Panc1 (cell line): ENCODE measurements at regions not wholly inside any gene's neighbourhood (a gene's known extent, or its start where the extent isn't known, plus 50 kb on each side); places are given as distances from the start of the nearest gene placed in this dataset.

Experiments used
- ATAC-seq: fragments of 200-7000 bp; cut with Tn5 transposase; 2 replicates; pipeline ENCODE4 v1.9.1; 2020; ENCODE audit warnings: mild to moderate bottlenecking, moderate library complexity
- BruUV-seq: library from RNA; stranded (reverse); fragments of 400-500 nt; replicated peaks from 2 replicates; lab custom pipeline; 2021; lab: Mats Ljungman, UMichigan
- CTCF ChIA-PET: fragments of 300-600 bp; sonication (Branson Sonifier 250); formaldehyde crosslinking; loops from one replicate; lab custom pipeline; 2022; ENCODE audit warnings: antibody characterized with exemption; lab: Charles Lee
- POLR2A ChIA-PET: fragments of 300-600 bp; sonication (Branson Sonifier 250); formaldehyde crosslinking; loops from one replicate; lab custom pipeline; 2022; ENCODE audit warnings: antibody characterized with exemption; lab: Charles Lee
- DNase-seq: peaks from one replicate; pipeline ENCODE4 v3.0.0-alpha.2; 2010; ENCODE audit warnings: low read depth, low spot score
- H3K27ac ChIP-seq: 2 replicates; pipeline ENCODE4 v1.5.1; 2011; ENCODE audit warnings: mild to moderate bottlenecking, low read length, inconsistent platforms
- H3K27me3 ChIP-seq: fragments of 200-500 bp; sonication (Bioruptor generic); 2 replicates; pipeline ENCODE4 v1.6.0; 2014; ENCODE audit warnings: low read length, inconsistent platforms; ENCODE audit not compliant: control insufficient read depth, insufficient read depth
- H3K36me3 ChIP-seq: fragments of 200-500 bp; sonication (Bioruptor generic); 2 replicates; pipeline ENCODE4 v1.5.1; 2014; ENCODE audit warnings: inconsistent platforms, mild to moderate bottlenecking, low read length, moderate library complexity; ENCODE audit not compliant: control insufficient read depth, insufficient read depth
- H3K4me1 ChIP-seq: 2 replicates; pipeline ENCODE4 v1.5.1; 2011; ENCODE audit warnings: inconsistent platforms, mild to moderate bottlenecking, low read length, moderate library complexity; ENCODE audit not compliant: control insufficient read depth, insufficient read depth
- H3K4me3 ChIP-seq, 2 experiments: 2 replicates each; pipeline ENCODE4 v1.5.1; 2011 to 2012; ENCODE audit warnings: low read depth in 2 of 2, low read length in 2 of 2, mild to moderate bottlenecking in 2 of 2, inconsistent platforms in 1 of 2, moderate library complexity in 1 of 2
- H3K9me3 ChIP-seq: fragments of 200-500 bp; sonication (Bioruptor generic); 2 replicates; pipeline ENCODE4 v1.5.1; 2014; ENCODE audit warnings: low read depth, mild to moderate bottlenecking, inconsistent platforms, low read length, moderate library complexity; ENCODE audit not compliant: control insufficient read depth, insufficient read depth
- CTCF ChIP-seq: fragments of 450-650 bp; IDR thresholded peaks from 2 replicates; pipeline ENCODE4 v1.5.1; 2017; ENCODE audit warnings: mild to moderate bottlenecking
- POLR2AphosphoS5 ChIP-seq: IDR thresholded peaks from 2 replicates; pipeline ENCODE4 v1.6.1; 2012; ENCODE audit warnings: mild to moderate bottlenecking, low read depth, low read length, moderate library complexity
- SIN3A ChIP-seq: IDR thresholded peaks from 2 replicates; pipeline ENCODE4 v1.6.1; 2012; ENCODE audit warnings: low read depth, mild to moderate bottlenecking, low read length, moderate library complexity, borderline replicate concordance; ENCODE audit not compliant: insufficient read depth
- TCF7L2 ChIP-seq: IDR thresholded peaks from 2 replicates; pipeline ENCODE4 v1.6.1; 2011; ENCODE audit warnings: mild to moderate bottlenecking, low read depth, low read length, inconsistent platforms
- in situ Hi-C: cut with HindIII; loops from 2 replicates; pipeline ENCODE4 v1.10.0; 2016; ENCODE audit warnings: low sequenced_read_pairs, low pct_unique_long_range_greater_than_20kb
- intact Hi-C: fragments of 100-400 bp; cut with micrococcal nuclease; formaldehyde crosslinking; loops from one replicate; pipeline ENCODE4 v1.10.0; 2022; ENCODE audit not compliant: unreplicated experiment
- TF ChIP-seq, protein P1 (sequence below), 2 experiments: IDR thresholded peaks; 2 replicates each; pipeline ENCODE4 v1.6.1; 2011 to 2012; ENCODE audit warnings: low read depth in 2 of 2, control low read depth in 1 of 2, low read length in 1 of 2, mild to moderate bottlenecking in 1 of 2, moderate library complexity in 1 of 2; ENCODE audit not compliant: insufficient read depth in 1 of 2

DNA sequence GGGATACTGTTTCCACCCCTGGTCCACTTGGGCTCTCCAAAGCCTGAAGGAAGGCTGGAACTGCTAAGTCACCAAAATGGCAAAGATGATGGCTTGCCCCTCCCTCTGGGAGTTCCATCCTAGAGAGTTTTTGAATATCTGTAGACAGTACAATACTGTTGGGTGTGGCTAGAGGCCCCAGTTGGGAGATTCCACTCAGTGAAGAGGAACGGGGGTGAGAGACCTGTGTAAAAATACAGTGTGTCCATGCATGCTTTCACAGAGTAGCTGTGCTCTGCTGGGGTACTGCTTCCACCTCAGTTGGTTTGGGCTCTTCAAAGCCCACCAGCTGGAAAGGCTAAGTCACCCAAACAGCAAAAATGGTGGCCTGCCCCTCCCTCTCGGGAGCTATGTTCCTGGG is 109.8 kb upstream of the APOOL start:
- Histone ChIP-seq H3K27me3 (no peaks in the 10 kb centered on the region), H3K4me1 (no peaks in the 10 kb centered on the region), H3K27ac (no peak overlapping the region), H3K36me3 (no peaks in the 10 kb centered on the region), H3K4me3 (no peak overlapping the region), H3K9me3 (no peaks in the 10 kb centered on the region)
- ChIA-PET POLR2A (no interaction called here), CTCF (no interaction called here)
- ATAC-seq (no peak), DNase-seq (no peak)
- in situ Hi-C loops = no loop called here
- intact Hi-C loops = no loop called here
- TF ChIP-seq, protein P1, sequence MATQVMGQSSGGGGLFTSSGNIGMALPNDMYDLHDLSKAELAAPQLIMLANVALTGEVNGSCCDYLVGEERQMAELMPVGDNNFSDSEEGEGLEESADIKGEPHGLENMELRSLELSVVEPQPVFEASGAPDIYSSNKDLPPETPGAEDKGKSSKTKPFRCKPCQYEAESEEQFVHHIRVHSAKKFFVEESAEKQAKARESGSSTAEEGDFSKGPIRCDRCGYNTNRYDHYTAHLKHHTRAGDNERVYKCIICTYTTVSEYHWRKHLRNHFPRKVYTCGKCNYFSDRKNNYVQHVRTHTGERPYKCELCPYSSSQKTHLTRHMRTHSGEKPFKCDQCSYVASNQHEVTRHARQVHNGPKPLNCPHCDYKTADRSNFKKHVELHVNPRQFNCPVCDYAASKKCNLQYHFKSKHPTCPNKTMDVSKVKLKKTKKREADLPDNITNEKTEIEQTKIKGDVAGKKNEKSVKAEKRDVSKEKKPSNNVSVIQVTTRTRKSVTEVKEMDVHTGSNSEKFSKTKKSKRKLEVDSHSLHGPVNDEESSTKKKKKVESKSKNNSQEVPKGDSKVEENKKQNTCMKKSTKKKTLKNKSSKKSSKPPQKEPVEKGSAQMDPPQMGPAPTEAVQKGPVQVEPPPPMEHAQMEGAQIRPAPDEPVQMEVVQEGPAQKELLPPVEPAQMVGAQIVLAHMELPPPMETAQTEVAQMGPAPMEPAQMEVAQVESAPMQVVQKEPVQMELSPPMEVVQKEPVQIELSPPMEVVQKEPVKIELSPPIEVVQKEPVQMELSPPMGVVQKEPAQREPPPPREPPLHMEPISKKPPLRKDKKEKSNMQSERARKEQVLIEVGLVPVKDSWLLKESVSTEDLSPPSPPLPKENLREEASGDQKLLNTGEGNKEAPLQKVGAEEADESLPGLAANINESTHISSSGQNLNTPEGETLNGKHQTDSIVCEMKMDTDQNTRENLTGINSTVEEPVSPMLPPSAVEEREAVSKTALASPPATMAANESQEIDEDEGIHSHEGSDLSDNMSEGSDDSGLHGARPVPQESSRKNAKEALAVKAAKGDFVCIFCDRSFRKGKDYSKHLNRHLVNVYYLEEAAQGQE (IDR thresholded peaks at IDR 0.05; ENCODE audit: insufficient read depth in 1 of 2, low read depth in 2 of 2, low read length in 1 of 2) = no peak
- TF ChIP-seq TCF7L2 = no peak
- TF ChIP-seq POLR2AphosphoS5 = no peak
- no peak for TF ChIP-seq SIN3A
- no peak for TF ChIP-seq CTCF
- BruUV-seq = no TSS peak

GRCh38 chrX:84907324-84907968 is 96.2 kb upstream of the APOOL start:
- Histone ChIP-seq H3K27me3 (no peaks in the 10 kb centered on the region), H3K4me3 (no peak overlapping the region), H3K27ac (no peak overlapping the region), H3K9me3 (no peaks in the 10 kb centered on the region), H3K4me1 (no peaks in the 10 kb centered on the region), H3K36me3 (no peaks in the 10 kb centered on the region)
- ATAC-seq = no peak
- intact Hi-C loops = loop anchor here (5.0 kb wide), 1 partner anchor 180 kb away; no protein-coding TSS in a partner anchor
- TF ChIP-seq CTCF = peak; percentile 39; the same call in 1 of the 2 replicates
- no peak for TF ChIP-seq SIN3A
- POLR2A ChIA-PET = no interaction called here
- no TSS peak for BruUV-seq
- no peak for DNase-seq
- CTCF ChIA-PET = no interaction called here
- in situ Hi-C loops = no loop called here
